Stimulated activated CD4-positive, alpha-beta T cell treated with anti-CD3 and anti-CD28 coated beads, Interleukin-12 subunit alpha, Interleukin-12 subunit beta, amount 100 ng/mL, for 48 hours (primary cell): ENCODE measurements at regions not wholly inside any gene's neighbourhood (a gene's known extent, or its start where the extent isn't known, plus 50 kb on each side); places are given as distances from the start of the nearest gene placed in this dataset.

Experiments used
- DNase-seq, 3 donors: peaks; one replicate each; pipeline ENCODE4 v3.0.0-alpha.2; 2020; ENCODE audit warnings: low read depth in 2 of 3, low spot score in 1 of 3

DNA sequence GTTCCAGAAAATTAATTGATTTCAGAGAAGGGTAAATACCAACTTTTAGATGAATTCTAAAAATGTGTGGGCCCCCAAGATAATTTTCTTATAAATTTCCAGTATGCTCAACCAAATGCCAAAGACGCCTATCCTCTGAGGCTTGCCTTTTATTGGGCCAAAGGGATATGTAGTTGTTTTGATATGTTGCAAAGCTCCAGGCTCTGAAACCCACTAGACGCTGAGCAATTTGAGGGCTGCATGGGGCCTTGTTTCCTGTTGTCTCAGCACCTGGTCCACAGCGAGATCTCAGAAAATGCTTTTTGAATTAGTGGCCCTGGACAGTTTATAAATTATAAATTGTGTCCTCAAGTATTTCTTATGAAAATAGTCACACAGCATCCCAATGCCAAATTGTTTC is 397.2 kb downstream of the SAMD5 start:
- no peak for DNase-seq

DNA sequence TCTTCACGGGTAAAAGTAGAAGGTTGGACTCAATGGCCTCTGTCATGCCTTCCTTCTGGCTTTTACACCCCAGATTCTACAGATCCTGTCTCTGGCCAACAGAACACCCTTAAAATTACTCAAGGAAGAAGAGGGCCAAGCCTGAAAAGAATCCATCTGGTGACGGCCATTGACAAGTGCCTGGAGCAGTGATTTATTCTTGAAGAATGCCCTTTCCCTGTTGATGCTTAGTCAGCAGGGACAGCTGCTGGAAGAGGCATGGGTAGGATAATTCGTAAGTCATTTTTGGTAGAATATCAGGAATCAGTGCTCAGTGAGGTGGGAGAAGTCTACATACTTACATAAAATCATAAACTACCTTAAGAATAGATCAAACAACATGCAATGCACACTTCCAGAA is 397.9 kb downstream of the SAMD5 start:
- no peak for DNase-seq

DNA sequence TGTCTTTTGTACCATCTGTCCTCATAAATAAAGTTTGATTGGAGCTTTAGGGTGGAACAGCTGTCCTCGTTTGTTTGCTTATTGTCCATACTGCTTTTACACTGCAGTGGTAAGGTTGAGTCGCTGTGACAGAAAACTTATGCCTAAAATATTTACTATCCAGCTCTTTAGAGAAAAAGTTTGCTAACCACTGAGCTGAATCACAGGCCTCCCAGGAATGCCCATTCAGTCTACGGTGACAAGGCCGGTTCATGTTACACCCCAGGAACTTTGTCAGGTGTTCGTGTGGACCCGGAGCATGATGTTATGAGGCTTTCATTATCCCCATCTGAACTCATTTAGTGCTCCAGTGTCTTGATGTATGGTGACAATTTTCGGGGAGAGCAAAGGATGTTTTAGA is 401.1 kb downstream of the SAMD5 start:
- no peak for DNase-seq

DNA sequence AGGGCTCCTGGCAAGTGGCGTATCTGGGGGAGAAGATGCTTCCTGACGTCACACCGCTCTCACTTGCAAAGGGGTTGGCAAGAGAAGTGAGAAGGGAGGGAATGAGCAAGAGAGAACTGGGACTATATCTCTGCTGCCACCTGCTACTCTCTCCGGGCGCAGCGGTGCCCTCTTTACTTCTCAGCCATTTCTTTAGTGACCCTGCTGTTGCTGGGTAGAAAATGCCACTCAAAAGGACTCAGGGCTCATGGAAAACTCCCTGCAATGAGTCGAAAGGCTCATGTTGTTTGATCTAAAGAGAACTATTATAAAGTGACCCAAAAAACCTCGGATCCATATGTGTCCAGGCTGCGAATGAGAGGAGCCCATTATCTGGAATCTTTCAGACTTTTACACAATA is 401.8 kb downstream of the SAMD5 start:
- no peak for DNase-seq

DNA sequence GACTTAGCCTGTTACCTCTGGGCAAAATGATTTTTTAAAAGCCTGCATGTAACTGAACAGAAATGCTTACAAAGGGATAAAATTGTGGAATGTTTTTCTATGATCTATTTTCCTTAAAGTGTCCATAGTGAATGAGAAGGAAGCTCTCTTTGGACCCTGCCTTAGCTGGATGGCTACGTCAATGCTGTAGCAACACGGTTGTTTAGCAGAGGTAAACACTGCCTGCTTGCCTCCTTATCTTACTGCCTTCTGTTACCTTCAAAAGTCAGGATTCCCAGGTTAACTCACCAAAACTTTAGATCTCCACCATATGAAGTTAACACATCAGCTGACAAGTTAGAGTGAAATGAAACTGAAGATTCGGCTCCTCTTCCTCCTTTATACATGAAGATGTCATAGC is 402.6 kb downstream of the SAMD5 start:
- no peak for DNase-seq

DNA sequence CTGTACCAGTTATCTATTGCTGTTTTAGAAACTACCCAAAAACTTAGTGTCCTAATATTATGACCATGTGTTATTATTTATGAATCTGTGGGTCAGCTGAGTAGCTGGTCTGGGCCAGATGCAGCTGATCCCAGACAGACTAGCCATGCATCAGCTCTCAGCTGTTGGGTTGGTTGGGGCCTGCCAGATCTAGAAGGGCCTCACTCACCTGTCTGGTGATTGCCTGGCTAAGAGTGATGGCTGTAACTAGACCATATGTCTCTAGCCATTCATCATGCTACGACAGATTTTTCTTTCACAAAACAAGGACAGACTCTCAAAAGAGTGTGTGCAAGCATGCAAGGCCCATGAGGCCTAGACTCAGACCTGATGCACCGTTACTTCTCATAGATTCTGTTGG is 403.2 kb downstream of the SAMD5 start:
- no peak for DNase-seq

DNA sequence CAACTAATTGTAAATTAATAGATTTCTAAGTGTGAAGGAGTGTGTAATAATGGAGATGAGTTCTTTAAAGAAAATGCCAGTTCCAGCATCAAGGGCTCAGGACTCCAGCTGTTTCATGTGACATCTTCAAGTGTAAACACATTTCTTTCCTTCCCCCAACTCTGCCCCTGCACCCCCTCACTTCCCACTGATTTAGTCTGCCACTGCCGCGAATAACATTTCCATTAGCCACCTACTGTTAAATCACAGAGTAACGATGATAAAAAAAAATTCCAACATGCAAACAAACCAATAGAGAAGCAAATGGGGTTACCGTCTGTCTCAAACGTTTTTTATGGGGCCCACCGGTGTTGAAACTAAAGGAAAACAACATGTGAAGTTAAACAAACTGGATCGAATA is 414.3 kb downstream of the SAMD5 start:
- no peak for DNase-seq

DNA sequence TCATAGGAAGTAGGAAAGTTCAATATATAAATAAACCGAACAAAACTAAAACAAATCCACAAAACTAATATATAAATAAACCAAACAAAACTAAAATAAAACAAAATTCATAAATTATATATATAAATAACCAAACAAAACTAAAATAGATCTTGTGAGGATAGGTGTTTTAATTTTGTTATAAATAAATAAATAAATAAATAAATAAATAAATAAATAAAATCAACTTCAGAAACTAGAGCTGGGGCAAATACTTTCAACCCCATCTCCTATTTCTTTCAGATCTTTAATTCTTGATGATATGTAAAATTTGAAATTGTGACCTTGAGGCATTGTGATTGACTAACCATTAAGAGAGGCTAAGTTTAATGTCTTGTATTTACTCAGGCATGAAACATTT is 416.1 kb downstream of the SAMD5 start:
- no peak for DNase-seq

DNA sequence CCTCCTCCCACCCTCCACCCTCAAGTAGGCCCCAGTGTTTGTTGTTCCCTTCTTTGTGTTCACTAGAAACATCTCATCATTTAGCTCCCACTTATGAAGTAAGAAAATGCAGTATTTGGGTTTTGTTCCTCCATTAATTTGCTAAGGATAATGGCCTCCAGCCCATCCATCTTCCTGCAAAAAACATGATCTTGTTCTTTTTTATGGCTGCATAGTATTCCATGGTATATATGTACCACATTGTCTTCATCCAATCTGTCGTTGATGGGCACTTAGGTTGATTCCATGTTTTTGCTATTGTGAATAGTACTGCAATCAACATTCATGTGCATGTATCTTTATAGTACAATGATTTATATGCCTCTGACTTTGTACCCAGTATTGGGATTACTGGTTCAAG is 416.8 kb upstream of the SASH1 start:
- no peak for DNase-seq

DNA sequence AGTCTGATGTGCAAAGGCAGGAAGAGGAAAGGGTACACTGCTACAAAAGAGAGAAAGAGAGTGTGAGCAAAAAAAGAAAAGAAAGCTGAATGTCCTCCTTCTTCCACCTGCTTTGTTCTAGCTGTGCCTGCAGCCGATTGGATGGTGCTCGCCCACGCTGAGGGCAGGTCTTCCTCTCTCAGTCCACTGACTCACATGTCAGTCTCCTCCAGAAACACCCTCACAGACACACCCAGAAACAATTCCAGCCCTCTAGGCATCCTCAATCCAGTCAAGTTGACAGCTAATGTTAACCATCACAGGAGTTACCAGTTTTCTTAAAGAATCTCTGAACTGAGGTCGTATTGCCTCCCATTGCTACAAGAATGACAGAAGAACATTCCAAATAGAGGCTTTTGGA is 411.9 kb upstream of the SASH1 start:
- DNase-seq: no peak

DNA sequence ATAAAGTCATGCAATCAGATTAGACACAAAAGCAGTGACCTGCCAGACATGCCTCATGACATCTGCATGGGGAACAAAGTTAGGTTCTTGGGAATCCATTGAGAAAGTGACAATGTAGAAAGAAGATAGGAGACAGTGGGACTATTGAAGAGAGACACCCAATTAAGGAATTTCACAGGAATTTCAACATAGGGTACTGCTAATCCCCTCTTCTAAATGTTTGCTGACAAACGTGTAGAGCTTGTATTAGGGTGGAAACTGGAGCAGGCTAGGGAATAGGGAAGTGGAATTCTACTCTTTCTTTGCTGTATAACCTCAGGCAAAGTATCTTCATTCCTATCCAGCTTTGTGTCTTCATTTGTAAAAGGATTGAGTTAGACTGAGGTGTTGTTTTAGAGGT is 409.4 kb upstream of the SASH1 start:
- no peak for DNase-seq

DNA sequence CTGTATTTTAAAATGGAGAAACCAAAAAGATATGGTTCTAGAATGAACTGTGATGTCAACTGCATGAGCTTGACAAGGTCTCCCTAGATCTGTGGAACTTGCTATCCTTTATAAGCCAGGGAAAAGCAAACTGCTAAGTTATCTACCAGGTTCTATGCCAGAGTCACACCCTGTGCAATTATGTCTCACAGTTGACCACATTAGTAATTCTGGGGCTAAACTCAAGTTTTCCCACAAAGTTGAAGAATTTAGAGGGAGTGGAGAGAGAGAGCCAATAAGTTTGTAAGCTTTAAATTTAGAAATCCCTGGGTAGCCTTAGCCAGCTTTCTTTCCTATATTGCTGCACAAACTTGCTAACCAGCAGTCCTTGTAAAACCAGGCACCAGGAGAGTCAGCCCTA is 407.0 kb upstream of the SASH1 start:
- DNase-seq: no peak

DNA sequence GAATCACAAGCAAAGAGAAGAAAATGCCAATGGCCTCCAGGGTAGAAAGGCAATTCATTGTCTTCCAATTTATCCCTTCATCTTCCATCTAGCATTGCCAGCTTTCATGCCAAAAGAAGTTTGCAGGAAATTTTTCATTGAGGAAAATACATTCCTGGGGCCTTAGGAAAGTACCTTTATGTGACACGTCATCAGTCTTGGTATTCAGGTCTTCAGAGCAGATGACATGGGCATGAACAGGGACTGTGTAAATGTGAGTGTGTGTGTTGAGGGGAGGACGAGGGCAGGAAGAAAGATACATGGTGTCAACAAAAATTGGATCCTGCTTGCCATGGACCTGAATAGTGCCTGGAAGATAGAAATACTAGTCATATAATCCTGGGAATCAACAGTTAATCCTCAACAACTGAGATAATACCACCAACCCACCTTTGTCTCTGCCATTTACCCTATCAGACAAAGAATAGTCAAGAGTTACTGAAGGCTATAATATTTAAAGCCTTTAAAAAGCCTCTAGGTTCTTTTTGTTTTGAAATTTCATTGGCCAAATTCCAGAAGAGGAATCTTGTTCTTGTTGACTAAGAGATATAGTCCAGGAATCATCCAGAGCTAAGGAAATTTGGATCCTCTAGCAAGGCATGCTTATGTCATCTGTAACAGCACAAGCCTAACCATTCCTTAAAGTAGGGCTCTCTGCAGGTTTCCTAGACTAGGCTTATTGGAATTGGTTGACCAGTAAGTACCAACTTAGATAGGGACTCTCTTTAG is 405.8 kb upstream of the SASH1 start:
- DNase-seq: no peak

DNA sequence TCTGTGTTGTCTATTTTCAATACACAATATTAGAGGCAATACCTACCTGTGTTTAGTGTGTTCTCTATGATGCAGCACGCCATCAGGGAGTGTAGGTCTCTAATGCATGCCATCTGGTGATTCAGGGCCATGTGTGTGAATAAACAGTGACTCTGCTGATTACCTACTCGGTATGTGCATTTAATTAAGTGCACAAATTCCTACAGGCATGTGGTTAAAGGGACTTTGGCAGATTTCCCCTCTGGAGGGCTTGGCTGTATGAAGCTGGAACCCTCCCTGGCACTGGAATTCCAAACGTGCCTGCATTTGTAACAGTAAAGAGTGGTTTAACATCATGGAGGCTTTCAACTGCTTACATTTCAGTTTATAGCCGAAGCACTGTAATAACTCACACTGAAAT is 401.5 kb upstream of the SASH1 start:
- no peak for DNase-seq

DNA sequence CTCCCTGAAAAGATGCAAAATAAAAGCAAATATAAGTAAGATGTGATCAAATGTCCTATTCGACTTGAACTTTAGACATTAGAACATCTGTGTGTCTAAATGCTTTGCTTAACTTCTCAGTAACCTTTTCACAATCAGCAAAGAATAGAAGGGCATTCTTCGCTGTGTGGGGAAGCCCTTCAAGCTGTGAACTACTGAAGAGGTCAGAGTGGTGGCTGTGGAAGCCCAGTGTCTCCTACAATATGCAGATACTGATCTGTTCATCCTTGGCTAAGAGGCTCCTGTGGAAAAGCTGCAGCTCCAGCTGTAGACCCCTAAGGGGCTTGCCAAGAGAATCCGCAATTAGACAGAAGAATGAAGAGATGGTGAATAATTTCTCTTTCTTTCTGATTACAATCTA is 400.3 kb upstream of the SASH1 start:
- no peak for DNase-seq

DNA sequence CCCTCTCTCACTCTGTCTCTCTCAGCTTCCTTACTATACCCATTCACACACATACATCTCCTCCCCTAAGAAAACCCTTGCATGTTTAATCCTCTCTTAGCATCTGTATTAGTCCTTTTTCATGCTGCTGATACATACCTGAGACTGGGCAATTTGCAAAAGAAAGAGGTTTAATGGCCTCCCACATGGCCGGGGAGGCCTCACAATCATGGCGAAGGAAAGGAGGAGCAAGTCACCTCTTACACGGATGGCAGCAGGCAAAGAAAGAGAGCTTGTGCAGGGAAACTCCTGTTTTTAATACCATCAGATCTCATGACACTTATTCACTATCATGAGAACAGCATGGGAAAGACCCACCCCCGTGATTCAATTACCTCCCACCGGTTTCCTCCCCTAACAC is 398.5 kb upstream of the SASH1 start:
- no peak for DNase-seq

DNA sequence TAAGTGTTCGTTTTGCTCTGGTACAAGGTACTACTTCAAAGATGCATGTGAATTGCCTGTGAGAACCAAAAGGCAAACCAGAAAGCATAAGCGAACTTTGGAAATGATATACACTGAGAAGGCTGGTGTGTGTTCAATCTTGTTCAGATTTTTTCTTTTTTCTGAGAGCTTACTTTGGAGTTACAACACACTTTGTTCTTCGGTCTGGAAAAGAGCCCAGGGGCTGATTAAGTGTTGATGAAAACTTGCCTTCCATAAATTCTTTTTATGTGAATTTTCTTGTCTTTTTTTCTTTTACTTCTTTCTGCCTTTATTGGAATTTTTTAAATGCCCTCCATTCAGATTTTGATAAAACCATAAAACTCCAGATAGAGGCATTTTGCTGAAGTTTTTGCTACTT is 395.1 kb upstream of the SASH1 start:
- no peak for DNase-seq

DNA sequence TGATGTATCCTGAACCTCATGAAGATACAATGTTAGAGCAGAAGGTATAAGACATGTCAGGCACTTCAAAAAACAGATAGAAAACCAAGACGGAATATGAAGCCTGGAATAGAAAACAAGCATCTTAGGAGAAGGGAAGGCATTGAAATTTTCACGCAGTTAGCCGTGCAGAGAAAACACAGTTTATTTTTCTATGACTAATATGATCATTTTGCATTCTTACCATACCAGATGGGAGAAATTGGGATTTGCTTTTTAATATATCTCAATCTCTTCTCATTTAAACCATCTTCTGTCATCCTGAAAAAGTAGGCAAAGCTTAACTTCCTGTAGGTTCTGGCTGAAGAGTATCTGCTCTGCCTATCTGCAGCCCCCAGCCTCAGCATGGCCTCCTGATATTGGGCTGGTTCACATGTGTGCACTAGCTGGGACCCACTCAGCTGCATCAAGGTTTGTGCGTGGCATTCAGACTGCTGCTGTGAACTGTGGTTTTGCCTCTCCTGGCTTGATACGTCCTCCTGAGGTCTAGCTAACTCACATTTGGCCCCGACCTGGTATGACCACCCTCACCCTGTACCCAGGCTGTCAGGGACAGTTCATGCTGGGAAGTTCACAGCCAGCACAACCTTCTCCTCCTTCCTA is 392.5 kb upstream of the SASH1 start:
- no peak for DNase-seq

DNA sequence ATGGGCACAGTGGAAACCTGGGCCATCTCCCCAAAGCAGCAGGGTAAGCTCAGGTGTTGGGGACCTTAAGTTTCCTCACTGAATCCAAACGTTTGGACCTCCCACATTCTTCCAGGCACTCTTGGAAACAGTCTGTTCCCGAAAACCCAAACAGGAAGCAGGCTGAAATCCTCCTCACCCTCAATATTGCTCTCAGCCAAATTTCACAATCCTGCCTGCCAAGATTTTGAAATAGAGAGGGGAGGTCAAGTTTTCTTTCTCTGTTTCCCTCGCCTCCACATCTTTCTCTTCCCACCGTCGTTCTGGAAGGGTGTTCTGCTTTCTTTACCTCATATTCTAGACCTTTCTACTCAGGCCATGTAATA is 392.0 kb upstream of the SASH1 start:
- no peak for DNase-seq

DNA sequence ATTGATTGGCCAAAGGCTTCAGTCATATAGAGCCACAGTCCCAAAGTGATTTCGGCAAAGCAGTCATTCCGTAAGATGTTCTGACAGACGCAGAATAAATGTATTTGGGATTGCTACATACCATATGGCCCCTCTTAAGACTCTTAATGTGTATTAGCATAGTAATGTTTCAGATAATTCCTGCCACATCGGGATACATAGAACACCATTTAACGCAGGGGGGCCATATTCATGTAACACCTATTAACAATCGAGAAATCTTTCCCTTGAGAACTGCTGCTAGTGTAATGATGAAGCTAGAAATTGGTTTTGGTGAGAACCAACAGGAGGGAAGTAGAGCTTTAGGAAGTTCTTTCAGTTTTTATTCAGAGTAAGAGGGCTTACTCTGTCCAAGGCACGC is 390.9 kb upstream of the SASH1 start:
- DNase-seq: no peak

DNA sequence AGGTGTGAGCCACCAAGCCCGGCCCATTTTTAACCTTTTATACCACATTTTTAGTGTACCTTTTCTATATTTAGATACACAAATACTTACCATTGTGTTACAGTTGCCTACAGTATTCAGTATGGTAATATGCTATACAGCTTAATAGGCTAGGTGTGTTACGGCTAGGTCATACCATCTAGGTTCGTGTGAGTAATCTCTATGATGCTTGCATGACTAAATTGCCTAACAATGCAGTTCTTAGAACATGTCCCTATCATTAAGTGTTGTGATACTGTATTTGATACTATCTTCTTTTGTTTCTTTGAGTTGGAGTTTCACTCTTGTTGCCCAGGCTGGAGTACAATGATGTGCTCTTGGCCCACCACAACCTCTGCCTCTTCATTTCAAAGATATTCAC is 387.7 kb upstream of the SASH1 start:
- no peak for DNase-seq

DNA sequence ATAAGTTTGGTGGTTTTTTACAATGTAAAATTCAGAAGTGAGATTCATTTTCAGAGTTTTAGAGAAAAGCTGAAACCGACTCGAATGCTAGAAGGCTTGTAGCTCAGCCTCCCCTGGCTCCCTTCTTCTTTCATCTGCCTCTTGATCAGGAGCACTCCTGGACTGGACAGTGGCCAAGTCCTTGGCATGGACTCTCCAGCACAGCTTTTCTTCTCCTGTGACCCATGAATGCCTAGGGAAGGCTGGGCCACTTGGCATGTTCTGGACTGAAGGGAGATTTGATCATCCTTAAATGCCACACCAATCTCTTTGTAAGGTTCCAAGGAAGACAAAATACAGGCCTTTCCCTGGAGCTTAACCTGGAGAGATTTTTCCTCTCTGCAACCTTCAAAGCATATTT is 384.0 kb upstream of the SASH1 start:
- no peak for DNase-seq

DNA sequence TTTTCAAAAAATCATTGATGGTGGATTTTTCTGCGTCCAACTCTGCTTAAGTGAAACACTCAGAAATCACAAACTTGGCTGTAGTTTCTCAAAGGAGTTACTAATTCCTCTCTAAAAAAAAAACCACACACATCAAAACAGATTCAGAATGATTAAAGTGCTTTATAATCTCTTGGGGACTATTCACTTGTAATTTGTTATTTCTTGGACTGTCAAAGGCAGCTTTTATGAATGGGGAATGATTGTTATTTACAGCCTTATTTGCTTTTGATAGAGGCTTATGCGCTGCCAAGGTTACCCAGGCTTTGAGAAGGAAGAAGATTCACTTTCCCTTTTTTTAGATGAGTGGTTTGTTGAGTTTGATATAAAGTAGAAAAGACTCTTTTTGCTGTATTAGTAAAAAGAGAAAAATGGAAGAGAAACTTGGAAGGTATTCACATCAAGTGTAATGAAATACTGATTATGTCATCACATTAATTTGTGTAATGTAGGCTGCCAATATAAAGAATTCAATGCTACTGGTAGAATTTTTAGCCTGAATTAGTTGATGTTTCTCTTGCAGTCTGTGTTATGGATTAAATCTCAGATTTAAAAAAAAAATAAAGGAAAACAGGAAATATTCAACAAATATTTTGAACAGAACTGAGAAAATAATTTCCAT is 381.0 kb upstream of the SASH1 start:
- DNase-seq: no peak
